IPS-NIHi11 (cell line): ENCODE measurements at regions not wholly inside any gene's neighbourhood (a gene's known extent, or its start where the extent isn't known, plus 50 kb on each side); places are given as distances from the start of the nearest gene placed in this dataset.
A peak's percentile ranks its signal among the peaks of the same experiment; 100 is the strongest.

Experiments
- DNase-seq: peaks from one replicate; pipeline ENCODE4 v3.0.0; 2012; ENCODE audit warnings: mixed read lengths, low spot score

DNA sequence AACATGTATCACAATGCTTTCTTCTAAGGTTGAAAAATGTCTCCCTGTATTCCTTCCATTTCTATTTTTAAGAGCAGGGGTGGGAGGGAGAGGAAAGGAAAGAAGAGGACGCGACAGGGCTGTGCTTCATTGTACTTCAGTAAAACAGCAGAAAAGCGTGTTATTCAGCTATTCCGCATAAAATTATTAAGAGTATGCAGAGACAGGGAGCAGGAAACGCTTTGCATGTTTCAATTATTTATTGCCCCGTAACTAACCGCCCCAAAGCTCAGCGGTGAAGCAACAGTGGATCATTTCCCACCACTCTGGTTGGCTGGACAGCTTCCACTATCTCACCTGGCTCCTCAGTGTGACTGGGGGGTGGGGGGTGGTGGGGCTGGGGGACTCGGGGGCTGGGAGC, 188.9 kb downstream of the TTLL2 start:
- no peak for DNase-seq

GRCh38 chr6:167514524-167514923, 189.6 kb downstream of the TTLL2 start:
- no peak for DNase-seq

GRCh38 chr6:167515873-167516507, 191.1 kb downstream of the TTLL2 start:
- DNase-seq = no peak

DNA sequence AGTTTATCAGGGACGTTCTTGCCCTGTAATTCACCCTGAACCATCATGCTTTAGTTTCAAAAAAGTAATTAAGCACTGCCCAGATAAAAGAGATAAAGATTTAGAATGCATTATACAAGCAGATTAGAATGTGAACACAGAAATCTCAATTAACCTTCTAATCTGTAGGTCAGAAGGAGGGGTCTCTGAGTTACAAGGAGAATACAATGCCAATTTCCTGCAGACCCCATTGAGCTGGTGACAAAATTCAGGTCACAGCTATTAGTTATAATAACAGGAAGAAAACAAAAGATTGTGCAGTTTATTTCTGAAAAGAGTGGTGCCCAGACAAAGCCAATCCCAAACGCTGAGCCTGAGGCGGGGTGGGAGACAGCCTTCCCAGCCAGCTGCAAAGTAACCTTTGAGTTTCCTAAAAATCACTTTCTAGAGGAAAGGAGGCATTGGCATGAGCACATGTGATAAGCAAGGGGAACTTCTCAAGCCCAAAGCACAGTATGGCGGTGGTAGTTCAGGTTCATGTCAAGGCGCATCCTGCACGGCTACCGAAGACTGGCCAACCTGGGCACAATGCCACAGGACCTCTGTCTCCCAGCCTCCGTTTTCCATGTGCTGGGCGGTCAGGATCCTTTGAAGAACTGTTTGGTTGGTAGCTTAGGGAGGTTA, 192.5 kb downstream of the TTLL2 start:
- DNase-seq = no peak

- no peak for DNase-seq
Observed at GRCh38 chr6:167523426-167523825, 198.5 kb downstream of the TTLL2 start.

DNA sequence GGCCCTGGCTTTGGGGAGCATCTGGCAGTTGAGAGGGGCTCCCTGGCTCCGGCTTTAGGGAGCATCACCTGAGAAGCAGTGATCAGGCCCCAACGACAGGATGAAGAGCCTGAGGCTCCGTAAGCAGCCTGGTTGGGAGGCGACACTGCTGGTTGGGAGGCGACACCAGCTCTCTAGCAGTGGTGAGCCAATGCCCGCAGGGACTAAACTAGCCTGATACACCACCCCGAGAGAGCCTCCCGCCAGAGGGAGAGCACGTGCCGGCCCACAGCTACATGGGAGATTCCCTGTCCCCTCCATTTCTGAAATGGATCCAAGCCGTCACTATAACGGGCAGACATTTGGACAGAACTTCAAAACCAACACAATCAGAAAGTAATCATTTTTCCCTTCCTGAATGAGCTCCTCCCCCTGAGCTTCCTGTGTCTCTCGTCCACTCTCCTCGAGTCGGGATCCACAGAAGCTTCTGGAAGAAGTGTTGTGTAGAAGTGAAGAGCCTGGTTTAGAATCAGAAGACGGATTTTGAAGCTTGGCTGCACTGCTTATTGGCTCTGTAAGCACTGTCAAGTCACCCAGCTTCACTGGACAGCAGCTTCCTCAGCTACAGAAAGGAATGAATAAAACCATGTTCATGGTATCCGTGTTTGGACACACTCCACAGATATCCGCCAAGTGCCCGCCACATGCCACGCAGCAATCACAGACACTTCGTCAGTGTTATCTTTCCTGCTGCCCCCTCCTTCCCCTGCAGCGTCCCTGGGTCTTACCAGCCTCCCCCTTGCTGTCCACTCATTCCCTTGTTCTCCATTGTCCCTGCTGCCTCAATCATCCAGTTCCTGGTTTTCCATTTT, 199.6 kb downstream of the TTLL2 start:
- DNase-seq = no peak

GRCh38 chr6:167525774-167526173, 200.9 kb downstream of the TTLL2 start:
- no peak for DNase-seq

DNA sequence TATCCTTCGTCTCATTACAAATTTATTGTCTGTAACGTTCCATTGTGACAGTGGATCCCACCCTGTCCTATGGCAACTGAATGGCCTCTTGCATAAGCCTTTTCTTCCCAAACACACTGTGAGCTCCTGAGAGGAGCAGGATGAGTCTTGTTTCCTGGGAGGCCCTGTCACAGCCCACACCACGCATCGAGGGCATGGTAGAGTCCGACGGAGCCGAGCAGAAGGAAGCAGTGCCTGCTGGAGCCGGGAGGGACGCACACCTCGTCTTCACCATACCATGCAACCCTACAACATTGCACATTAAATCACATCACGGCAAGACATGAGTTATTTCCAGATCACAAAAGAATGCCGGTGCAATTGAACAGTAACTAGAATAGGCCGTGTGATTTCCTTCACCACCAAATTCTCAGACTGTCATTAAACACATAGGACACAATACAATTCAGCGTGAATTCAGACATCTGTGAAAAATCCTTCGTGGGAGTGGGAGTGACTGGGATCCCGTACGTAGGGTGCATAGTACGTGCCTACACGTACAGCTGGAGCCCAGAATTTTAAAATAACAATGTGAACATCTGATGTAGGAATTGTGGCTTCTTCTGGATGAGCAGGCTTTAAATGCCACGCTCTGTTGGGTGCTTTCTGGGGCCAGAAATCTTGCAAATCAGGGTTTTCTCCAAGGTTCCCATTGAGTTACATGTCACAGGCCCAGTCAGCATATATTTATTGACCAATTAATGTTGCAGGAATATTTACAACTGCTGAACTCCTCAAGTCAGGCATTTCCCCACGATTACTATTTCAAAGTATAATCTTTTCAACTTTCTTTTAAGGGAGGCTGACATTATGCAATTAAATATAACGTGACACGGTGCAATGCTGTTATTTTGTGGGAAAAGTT, 201.8 kb downstream of the TTLL2 start:
- DNase-seq = no peak

- DNase-seq = no peak
Observed at GRCh38 chr6:167528239-167528638, 203.4 kb downstream of the TTLL2 start.

GRCh38 chr6:167528976-167529375, 204.1 kb downstream of the TTLL2 start:
- DNase-seq = no peak

DNA sequence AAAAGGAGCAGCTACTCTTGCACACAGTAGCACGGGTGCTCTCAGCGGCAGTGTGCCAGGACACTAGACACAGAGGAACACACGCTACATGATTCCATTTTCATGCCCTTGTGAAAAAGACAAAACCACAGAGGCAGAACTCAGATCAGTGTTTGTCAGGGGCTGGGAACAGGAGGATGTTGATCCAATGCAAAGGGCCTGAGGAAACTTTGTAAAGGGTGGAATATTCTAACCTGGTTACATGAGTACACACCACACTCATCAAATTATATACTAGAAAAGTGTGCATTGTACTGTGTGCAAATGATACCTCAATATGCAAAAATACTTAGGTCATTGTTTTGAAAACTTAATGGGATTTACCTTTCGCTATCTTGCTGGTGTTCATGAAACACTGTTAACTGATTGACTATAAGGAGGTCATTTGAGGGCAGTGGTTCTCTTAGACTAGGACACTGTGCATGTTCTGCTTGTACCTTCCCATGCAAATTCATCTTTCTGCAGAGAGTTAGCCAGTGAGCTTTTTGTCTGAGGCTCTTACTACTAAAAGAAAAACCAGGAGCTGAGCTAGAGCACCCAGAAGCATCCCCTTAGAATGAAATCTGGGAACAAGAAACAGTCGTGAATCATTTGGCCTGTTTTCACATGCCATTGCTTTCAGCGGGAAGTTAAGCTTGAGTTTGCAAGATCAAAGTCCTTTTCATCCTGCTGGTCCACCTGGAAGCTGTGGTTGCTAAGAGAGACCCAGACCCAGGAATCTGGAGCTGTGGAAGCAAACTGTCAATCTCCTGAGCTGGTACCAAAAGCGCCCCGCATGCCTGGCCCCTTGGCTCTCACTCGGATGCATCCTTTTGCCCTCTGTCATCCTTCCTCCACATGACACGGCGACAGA, 204.8 kb downstream of the TTLL2 start:
- DNase-seq = no peak

DNA sequence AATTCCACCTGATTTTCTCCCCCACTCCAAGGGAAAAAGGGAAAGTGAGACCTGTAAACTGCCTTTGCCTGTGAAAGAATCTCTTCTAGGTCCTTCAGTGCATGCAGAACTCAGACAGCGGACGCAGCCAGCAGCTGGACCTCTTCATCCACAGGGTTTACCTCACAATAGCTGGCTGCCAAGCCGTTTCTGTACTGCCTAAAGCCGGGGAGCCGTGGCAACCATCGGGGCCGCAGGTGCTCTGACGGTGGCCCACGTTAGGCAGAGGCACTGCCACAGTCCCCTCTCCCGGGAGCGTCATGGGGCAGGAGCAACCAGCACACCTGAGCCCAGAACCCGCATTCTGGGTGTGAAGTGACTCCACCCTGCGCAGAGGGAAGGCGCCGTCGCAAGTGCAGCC, 206.1 kb downstream of the TTLL2 start:
- DNase-seq = no peak

- peak; percentile 43 for DNase-seq
Observed at GRCh38 chr6:167532410-167533288, 207.8 kb downstream of the TTLL2 start.

GRCh38 chr6:167533851-167534250, 209.0 kb downstream of the TTLL2 start:
- no peak for DNase-seq

- no peak for DNase-seq
Observed at GRCh38 chr6:167537816-167538215, 212.9 kb downstream of the TTLL2 start.

- DNase-seq = no peak
Observed at GRCh38 chr6:167538746-167539145, 213.9 kb downstream of the TTLL2 start.

DNA sequence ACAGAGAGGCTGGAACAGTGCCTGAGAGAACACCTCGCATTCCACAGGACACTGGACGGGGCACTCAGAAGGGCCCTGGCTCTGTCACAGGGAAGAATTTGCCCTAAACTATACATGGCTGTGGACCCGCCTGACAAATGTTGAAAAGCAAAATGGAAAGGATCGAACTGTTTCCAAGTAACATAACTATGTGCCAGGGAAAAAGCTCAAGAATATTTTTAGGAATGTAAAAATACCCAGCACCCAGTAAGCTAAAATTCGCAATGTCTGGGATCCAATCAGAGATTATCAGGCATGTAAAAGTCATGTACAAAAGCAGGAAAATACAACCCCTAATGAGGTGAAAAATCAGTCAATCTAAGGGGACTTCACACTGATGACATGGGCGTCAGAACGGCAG, 215.9 kb downstream of the TTLL2 start:
- no peak for DNase-seq

DNA sequence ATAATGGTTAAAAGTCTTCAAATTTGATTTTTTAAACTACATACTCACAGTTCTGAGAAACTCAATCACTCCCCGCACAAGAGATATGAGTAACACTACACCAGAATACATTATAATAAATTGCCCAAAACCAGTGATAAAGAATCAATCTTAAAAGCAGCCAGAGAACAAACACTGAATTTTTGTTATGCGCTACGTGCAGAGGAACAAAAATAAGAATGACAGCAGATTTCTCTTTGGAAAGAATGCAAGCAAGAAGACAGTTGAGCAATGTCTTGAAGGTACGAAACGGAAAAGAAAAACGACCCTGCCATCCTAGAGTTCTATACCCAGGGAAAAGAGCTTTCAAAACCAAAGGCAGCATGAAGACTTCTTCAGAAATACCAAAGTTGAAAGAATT, 216.7 kb downstream of the TTLL2 start:
- DNase-seq = no peak

DNA sequence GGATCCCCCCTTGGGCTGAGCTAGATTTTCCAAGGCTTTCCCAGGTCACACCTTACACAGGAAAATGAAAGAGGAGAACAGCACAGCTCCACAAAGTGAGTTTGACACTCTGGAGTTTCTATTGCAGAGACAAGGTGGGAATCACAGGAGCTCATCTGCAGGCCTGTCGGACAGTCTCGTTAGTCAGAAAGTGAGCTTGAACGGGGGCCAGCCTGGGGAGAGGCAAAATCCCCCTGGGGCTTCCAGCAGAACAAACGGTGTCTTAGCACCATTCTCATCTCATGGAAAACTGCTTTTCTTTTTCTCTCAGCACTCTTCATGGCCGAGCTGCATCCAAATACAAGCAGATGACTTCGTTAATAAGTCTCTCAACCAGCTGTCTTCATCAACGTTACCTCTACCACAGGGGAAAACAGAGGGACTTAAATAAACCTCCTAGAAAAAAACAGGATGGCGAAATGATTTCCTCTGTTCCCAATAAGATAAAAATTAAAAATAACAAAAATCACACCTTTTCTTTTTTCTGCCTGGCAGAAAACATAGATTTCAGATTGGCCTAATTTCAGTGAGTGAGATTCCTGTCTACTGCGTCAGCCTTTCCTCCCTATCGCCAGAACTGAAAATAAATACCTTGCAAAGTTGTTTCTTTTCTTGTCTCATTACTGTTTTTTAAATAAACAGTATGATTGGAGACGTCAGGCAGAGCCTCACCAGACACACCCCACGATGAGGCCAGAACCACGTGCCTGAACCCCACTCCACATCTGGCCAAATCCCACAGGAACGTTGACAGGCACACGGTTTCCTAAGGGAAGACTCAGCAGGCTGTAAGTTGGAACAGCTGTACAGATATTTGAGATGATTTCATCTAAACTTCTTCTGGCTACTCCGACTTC, 219.0 kb downstream of the TTLL2 start:
- DNase-seq = no peak
